NCI-H1092 treated with DMSO at 0.1 percent for 48 hours (cell line): ENCODE measurements at regions not wholly inside any gene's neighbourhood (a gene's known extent, or its start where the extent isn't known, plus 50 kb on each side); places are given as distances from the start of the nearest gene placed in this dataset.
"Not testable (repeated sequence)": the region's sequence is repeated elsewhere in the genome, so short reads cannot be mapped to it uniquely, and the experiment has no call there.

ENCODE experiments used
- DNase-seq: peaks from one replicate; lab custom pipeline; 2025; lab: John Stamatoyannopoulos, UW

DNA sequence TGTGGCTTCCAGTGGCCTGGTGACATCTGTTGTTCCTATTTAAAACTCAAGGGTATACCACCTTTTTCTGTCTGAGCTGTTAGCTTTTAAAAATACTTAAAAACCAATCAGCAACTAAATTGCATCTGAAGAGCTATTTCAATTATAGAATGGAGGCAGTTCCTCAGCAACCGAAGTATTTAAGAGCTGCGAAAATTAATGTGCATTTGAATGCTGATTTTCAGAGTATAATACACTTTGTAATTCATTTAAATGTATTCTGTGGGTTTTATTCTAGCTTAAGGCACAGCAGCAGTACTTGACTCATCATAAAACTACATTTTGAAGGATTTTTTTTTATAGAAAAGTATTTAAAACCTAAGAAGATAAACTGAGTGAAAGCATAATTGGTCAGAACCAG, 404.9 kb upstream of the PRKCQ start:
- no peak for DNase-seq

DNA sequence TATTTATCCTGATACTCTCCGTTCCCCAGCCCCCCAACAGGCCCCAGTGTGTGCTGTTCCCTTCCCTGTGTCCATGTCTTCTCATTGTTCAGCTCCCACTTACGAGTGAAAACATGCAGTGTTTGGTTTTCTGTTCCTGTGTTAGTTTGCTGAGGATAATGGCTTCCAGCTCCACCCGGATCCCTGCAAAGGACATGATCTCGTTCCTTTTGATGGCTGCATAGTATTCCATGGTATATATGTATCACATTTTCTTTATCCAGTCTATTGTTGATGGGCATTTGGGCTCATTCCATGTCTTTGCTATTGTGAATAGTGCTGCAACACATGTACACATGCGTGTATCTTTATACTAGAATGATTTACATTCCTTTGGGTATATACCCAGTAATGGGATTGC, 403.9 kb upstream of the PRKCQ start:
- DNase-seq = not testable (repeated sequence)

DNA sequence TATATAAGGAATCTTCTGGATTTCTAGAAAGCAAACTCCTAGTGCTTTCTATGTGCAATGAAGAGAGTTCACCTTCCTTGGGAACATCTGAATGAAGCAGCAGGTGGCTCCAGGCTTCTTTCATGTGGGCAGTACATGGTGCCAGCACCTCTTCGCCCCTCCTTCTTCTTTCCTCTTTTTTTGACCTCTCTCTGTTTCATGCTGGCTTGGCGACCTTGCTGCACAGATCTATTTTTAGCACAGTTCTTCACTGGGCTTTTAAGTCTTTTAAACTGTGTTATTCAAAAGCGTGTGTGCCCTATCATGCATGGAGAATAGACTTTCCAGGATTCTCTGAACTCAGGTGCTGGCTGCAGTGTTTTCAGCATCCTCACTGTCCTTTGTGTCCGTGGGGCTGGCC, 400.3 kb upstream of the PRKCQ start:
- DNase-seq = no peak

DNA sequence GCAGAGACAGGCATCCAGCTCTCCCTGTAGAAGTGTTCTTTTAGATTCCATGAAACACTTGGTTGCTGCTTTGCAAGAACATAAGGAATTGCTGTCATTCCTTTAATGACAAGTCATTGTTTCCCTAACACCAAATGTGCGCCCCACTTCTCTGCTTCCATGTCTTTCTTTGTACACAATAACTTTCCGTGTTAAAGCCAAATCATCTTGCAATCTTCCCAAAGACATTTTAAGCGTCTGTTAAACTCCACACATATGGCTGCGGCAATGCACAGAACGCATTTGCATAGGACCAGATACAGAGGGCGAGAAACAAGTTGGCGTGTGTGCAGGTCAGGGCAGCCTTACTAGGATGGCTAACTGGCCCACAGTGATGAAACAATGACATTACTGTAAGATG, 399.3 kb upstream of the PRKCQ start:
- no peak for DNase-seq

DNA sequence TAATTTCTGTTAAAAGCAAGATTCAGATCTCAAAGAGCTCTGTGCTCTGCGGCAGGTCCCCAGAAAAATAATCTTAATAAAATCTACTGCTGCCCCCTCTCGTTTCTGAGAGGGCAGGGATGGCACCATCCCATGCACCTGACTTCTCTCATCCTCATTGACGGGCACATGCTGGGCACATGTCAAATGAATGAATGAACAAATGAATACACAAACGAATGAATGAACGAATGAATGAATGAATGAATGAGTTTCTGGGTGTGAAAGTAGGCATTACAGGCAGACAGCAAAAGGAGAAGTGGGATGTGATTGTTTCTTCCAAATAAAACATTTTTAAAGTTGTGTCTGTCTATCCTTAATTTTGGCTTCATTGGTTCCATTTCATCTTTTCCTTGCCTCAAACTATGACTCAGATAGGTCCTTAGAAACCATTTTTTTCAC, 398.1 kb upstream of the PRKCQ start:
- no peak for DNase-seq

DNA sequence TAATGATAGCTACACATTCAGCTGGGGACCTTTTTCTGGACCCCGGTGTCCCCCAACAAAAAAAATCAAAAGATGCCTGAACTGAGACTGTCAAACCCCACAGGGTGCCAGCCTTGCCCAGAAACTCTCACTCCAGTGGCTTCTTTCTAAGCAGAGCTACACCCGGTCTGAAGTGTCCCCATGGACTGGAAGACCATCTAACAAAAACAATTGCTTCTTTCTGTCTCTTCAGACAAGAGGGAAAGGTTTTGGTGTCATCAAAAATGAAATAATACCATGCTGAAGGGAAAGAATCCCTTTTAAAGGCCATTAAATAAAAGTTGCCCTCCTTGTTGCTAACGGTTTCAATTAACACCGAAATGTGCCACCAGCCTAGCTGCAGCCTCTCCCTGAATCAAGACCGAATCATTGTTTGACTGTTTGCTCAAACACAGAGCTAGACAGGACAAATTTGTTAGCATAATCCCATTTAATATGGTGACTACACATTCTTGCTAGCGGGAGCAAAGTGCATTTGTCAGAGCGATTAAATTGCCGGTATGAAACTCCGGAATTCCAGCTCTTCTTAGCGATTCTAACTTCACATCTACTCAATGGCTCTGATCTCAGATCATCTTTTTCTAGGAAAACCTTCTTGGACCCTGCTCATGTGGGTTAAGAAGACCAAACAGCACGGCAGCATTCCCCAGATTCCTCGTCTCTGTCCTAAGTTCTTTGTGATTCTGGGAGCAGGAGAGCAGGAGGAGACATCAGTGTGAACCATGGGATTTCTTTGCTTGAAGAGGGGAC, 397.5 kb upstream of the PRKCQ start:
- no peak for DNase-seq

DNA sequence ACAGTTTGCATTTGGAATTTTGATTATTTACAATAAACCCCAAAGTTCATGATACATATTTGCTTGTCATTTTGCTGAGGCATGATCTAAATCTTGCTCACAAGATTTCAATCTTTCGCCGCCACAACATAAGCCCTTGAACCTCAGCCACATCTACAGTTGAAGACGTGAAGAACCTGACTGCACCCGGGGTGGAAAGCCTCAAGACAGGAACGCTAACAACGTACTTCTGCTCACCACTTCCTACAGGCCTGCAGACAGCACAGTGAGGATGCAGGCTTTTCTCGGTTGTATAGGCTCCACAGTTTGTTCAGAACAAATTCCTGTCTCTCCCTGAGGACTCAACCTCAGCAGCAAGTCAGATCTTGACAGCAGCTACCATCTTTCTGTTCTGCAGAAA, 393.8 kb upstream of the PRKCQ start:
- no peak for DNase-seq

DNA sequence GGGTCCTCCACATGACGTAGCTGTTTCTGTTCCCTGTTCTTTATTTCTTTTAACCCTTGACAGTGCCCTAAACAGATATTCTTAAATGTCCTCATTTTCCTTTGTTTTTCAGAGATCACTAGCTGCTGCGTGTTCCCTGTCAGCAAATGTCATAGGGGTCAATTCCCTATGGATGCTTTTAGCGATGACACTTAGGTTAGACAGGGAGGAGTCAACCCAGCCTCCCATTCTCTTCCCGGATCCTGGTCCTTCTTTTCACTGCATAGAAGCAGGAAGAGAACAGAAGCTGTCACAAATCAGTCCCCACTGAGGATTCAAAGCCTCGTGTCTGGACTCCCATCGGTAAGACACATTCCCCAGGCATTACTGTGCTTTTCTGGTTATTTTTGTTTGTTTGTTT, 392.1 kb upstream of the PRKCQ start:
- no peak for DNase-seq

DNA sequence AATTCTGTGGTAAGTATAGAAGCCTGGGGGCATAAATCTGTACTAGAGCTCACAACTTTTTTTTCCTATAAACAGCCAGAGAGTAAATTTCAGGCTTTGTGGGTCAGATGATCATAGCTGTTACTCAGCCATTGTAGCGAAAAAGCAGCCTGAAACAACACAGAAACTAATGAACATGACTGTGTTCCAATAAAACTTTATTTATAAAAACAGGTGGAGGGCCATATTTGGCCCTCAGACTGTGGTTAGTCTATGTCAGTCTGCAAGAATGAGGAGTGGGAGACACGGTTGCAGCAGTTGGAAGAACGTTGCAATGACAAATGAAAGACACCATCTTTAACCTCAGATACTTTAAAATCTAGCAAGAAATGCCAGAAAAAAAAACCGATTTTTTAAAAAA, 389.6 kb upstream of the PRKCQ start:
- DNase-seq = no peak

DNA sequence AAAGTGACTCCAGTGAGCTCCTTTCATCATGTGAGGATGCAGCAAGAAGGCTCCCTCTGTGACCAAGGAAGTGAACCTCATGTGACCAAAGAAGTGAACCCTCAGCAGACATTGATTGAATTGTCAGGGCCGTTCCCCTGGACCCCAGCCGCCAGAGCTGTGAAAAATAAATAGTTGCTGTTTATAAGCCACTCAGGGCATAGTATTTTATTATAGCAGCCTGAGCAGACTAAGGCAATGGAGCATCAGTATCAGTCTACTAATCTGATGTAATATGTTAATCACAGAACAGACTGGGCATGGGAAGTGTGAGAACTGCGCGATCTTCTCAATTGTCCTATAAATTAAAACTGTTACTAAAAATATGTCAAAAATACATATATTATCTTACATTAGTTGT, 384.5 kb upstream of the PRKCQ start:
- DNase-seq = no peak

DNA sequence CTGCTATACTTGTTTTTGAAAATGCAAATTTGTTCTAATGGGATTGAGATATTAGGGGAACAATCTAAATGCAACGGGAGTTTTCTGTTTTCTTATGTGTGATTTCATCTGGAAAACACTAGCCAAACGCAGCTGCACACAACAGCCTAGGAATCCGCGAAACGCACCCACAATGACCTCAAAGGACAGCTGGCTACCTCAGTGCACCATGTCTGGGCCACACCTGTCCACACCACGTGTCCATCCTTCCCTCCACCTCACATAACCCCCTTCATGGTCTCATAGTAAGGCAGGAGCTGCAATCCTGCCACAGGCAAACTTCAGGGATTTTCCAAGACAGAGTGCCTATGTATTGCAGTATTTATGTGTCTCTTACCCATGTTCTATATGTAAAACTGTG, 382.5 kb upstream of the PRKCQ start:
- no peak for DNase-seq

DNA sequence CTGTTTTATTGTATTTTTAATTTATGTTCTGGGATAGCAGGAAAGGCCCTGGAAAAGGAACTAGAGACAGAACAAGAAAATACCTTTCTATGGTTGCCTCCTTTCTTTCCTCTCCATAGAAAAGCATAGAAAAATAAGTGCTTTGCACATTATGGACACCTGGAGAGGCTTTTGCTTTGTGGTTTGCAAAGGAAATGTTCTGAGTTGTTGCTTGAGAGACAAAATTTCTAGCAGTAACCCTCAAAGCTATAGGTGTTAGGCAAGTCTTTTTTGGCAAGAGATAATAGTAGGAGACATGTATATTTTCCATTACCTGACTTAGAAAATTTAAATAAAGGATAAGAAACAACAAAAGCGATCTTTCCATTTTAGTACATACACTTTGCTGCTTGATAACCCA, 378.6 kb upstream of the PRKCQ start:
- DNase-seq = no peak

DNA sequence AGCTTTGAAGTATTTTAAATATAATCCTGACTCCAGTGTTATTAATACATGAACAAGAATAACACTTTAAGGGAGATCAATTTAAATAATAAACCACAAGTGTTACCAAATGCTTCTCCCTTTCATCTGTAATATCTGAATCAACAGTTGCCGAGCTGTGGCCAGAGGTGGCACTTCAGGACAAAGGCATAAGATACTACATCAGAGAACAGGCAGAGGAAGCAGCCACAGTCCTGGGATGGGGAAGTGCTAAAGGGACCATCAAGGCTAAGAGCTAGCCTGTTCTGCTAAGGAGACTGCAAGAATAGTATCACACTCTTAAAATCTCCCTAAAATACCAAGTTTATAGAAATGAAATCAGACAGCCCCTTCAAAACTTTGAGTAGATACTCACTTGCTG, 378.2 kb upstream of the PRKCQ start:
- no peak for DNase-seq

DNA sequence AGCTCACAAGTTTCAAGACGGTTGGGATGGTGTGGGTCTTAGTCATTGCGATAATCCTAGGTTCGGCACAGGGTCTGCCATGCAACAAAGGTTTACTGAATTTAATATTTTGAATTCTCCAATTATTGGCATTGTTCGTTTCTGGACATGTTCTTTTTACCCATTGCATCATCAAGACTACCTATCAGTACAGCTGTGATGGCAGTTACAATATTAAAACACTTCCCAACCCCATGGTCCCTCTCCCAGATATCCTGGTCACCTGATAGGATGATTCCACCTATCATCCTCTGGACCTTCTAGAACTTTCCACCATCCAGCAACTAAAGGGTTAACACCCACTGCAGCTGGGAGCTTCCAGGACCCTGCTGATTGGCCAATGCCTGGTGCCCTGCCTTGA, 377.8 kb upstream of the PRKCQ start:
- no peak for DNase-seq

DNA sequence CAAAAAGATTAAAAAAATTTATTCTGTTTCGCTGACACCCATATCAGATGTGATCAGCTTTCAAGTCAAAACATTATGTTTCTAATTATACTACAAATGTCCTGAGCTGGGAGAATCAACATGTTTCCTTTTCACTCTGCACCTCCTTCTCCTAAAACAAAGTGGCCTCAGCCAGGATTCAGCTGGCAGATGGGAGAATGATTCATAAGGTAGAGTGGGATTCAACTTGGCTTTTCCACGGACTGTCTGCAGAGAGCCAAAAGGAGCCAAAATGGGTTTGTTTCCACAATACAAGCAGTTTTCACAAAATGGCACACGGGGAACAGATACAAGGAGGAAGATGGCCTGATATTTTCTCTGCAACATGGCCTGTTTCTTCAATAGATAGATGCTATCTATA, 376.5 kb upstream of the PRKCQ start:
- no peak for DNase-seq

DNA sequence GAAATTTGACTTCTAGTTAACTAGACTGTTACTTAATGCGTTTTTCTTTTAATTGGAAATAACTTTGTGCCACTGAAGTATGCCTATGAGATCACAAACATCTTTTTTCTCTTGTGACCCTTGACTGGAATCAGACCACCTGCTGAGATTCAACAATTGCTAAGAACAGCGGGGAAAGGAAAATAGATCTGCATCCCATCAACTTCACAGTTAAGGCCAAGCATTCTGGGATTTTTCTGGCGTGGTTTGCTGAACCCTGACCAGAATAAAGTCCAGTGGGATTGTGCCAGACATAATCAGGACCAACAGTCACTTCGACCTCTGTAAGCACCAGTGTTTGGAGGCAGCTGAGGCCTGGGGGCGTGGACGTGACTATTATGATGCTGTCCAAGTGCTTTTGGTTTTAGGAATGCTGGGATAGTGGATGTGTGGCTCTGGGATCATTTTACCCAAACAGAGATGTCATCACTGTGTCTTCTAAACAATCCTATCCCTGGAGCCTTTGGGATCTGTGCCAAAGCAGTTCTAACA, 373.3 kb upstream of the PRKCQ start:
- DNase-seq = no peak

DNA sequence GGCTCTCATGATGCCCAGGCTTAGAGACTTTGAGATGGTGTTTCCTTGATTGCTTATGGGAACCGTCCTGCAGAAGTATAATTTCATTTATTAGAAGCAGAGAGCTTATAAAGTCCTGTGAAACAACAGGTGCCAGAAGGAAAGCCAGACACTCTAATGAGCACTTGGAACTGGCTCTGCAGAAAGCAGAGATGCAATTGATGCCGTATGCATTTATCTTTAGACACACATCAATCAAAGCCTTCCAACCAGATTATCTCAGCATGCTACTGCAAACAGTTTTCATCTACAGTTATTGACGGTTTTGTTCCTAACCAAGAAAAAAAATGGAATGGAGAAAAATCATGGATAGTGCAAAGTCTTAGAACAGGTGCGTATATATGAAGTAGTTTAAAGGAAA, 371.7 kb upstream of the PRKCQ start:
- DNase-seq = no peak

DNA sequence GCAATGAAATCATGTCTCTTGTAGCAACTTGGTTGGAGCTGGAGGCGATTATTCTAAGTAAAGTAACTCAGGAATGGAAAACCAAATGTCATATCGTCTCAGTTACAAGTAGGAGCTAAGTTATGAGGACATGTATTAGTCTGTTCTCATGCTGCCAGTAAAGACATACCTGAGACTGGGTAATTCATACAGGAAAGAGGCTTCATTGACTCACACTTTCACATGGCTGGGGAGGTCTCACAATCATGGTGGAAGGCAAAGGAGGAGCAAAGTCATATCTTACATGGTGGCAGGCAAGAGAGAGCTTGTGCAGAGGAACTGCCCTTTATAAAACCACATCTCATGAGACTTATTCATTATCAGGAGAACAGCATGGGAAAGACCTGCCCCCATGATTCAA, 370.1 kb upstream of the PRKCQ start:
- DNase-seq = no peak

DNA sequence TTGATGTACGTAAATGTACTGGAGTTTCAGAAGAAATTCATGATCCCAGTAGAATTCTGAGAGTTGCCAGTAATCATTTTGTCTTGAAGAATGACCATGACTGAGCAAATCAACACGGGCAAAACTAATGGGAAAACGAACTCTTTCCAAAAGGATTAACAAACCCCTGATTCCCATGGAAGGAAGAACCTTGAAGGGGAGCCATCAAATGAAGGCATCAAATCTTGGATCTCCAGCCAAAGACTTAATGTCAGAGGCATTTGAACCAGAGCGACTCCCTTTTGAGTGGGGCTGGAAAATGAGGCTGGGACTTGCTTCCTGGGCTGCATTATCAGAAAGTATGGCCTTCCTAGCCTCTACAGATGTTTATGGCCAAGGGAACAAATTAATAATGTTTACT, 364.4 kb upstream of the PRKCQ start:
- DNase-seq = no peak

DNA sequence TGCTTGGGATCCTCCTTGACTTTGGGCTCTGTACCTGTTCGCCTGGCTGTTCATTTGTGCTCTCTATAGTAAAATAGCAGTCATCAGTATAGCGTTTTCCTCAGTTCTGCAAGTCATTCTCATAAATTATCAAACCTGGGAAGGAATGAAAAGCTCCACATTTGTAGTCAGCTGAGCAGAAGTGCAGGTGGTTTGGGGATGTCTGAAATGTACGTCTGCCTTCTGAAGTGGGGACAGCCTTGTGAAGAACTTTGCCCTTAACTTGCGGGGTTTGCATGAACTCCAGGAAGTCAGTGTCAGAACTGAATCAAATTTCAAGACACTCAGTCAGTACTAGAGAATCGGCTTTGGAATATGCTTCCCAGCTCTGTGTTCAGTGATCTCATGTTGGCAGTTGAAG, 358.3 kb upstream of the PRKCQ start:
- no peak for DNase-seq

DNA sequence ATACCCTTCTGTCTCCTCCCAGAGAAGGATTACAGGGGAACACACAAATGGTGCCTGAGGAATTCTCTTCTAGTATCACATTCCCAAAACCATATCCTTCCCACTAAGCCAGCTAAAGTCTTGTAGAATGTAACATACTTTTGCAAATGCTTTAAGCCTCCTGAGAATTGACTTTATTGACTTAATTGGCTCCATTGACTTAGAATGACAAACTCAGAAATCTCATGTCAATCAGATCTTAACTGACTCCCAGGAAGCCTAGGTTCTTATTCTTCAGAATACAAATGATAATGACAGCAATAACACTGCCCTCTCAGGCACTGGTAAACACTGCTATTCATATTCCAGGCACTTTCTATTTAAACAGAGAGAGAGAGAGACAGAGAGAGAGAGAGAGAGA, 356.9 kb upstream of the PRKCQ start:
- no peak for DNase-seq

DNA sequence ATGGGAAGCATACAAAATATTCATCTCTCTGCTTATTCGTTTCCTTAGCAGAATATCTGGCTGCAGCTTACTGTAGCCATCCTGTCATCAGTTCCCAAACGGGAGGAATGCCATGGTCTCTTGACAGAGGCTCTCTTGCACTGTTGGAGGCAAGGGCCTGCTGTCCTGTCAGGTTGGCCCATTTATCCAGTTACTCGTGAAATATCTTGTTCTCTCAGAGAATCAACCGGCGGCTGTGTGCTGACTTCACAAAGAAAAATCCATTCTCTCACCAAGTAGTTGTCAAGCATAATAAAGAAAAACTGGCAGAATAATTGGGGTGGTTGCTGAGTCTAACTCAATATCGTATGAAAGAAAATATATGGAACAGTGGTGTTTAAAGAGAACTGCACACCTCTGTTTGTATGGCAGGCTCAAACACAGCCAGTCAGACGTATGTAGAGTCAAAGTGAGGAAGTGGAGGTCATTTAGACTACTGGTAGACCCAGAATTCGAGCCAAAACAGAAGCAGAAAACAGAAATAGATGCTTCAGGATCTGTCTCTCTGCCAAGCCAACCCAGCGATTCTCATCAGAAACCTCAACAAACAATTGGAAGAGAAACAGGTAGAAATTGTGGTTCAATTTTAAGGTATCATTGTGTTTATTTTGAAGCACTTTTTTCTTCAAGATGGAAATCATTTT, 349.2 kb upstream of the PRKCQ start:
- DNase-seq = no peak

DNA sequence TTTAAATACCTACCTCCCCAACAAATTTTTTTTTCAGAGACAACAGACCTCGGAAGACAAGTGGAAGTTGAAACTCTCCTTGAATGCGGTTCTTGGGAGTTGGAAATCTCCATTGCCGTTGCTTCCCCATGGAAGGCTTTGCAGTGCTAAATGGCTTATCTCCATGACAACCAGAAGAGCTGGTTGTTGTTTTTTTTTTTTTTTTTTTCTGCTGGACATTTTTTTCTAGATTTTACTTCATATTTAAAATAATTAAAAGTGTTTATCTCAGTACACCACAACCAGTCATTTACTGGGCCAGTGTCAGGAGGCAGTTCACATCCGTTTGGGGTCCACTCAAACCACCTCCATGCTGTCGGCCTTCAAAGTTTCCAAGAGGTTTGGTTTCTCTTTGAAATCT, 348.5 kb upstream of the PRKCQ start:
- no peak for DNase-seq

DNA sequence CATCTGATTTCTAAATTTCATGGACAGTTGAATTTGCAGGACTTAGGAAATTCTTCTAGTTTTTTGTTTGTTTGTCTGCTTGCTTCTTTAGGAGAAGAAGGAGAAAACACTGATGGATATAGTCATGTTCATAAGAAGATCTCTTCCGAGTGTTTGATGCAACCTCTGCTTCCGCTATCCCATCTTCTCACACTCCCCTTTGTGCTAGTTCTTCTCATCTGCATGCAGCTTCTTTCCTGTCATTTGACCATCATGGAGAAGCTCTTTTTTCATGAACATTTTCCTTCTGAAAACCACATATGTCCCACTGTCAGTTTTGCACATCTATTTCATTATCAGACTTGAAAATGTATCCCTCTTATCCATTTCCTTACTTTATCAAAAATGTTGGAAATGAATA, 346.9 kb upstream of the PRKCQ start:
- no peak for DNase-seq
